IPS-18a (cell line): ENCODE measurements at regions not wholly inside any gene's neighbourhood (a gene's known extent, or its start where the extent isn't known, plus 50 kb on each side); places are given as distances from the start of the nearest gene placed in this dataset.

Experiments
- H3K27ac ChIP-seq: one replicate; pipeline ENCODE4 v1.5.1; 2013; ENCODE audit warnings: low read length
- H3K27me3 ChIP-seq: one replicate; pipeline ENCODE4 v1.6.1; 2013; ENCODE audit warnings: mild to moderate bottlenecking, low read length; ENCODE audit not compliant: control insufficient read depth, insufficient read depth
- H3K36me3 ChIP-seq: one replicate; pipeline ENCODE4 v1.6.1; 2013; ENCODE audit warnings: low read depth, low read length; ENCODE audit not compliant: control insufficient read depth
- H3K4me1 ChIP-seq: one replicate; pipeline ENCODE4 v1.6.1; 2013; ENCODE audit warnings: low read depth, low read length; ENCODE audit not compliant: control insufficient read depth
- H3K4me3 ChIP-seq: one replicate; pipeline ENCODE4 v1.5.1; 2013; ENCODE audit warnings: low read length
- H3K9ac ChIP-seq: one replicate; pipeline ENCODE4 v1.6.1; 2013; ENCODE audit warnings: mild to moderate bottlenecking, low read length, moderate library complexity
- H3K9me3 ChIP-seq: one replicate; pipeline ENCODE4 v1.6.1; 2013; ENCODE audit warnings: low read depth, low read length; ENCODE audit not compliant: control insufficient read depth

GRCh38 chr1:239566074-239566473 is 179.7 kb downstream of the CHRM3 start:
- no peaks in the 10 kb centered on the region for H3K9me3 ChIP-seq
- no peak overlapping the region for H3K9ac ChIP-seq
- H3K4me3 ChIP-seq: no peak overlapping the region
- no peaks in the 10 kb centered on the region for H3K4me1 ChIP-seq
- no peaks in the 10 kb centered on the region for H3K27me3 ChIP-seq
- no peak overlapping the region for H3K27ac ChIP-seq
- no peaks in the 10 kb centered on the region for H3K36me3 ChIP-seq

- Histone ChIP-seq H3K27ac (no peak overlapping the region), H3K4me3 (no peak overlapping the region), H3K27me3 (no peaks in the 10 kb centered on the region), H3K36me3 (no peaks in the 10 kb centered on the region), H3K9ac (no peak overlapping the region), H3K4me1 (no peaks in the 10 kb centered on the region), H3K9me3 (no peaks in the 10 kb centered on the region)
These were observed 184.5 kb downstream of the CHRM3 start for GRCh38 chr1:239570878-239571277.

GRCh38 chr1:239572183-239572582 is 185.8 kb downstream of the CHRM3 start:
- no peaks in the 10 kb centered on the region for H3K9me3 ChIP-seq
- no peaks in the 10 kb centered on the region for H3K4me1 ChIP-seq
- no peaks in the 10 kb centered on the region for H3K27me3 ChIP-seq
- no peak overlapping the region for H3K4me3 ChIP-seq
- H3K36me3 ChIP-seq: no peaks in the 10 kb centered on the region
- H3K27ac ChIP-seq: no peak overlapping the region
- H3K9ac ChIP-seq: no peak overlapping the region

- Histone ChIP-seq H3K4me1 (no peaks in the 10 kb centered on the region), H3K4me3 (no peak overlapping the region), H3K27me3 (no peaks in the 10 kb centered on the region), H3K27ac (no peak overlapping the region), H3K9ac (no peak overlapping the region), H3K36me3 (no peaks in the 10 kb centered on the region), H3K9me3 (no peaks in the 10 kb centered on the region)
These were observed 187.7 kb downstream of the CHRM3 start for GRCh38 chr1:239574112-239574511.

GRCh38 chr1:239575113-239575512 is 188.7 kb downstream of the CHRM3 start:
- Histone ChIP-seq H3K4me3 (no peak overlapping the region), H3K27ac (no peak overlapping the region)

GRCh38 chr1:239583536-239583935 is 197.2 kb downstream of the CHRM3 start:
- H3K9ac ChIP-seq: no peak overlapping the region
- H3K4me3 ChIP-seq: no peak overlapping the region
- no peaks in the 10 kb centered on the region for H3K4me1 ChIP-seq
- H3K27ac ChIP-seq: no peak overlapping the region
- H3K27me3 ChIP-seq: no peaks in the 10 kb centered on the region
- no peaks in the 10 kb centered on the region for H3K36me3 ChIP-seq
- no peaks in the 10 kb centered on the region for H3K9me3 ChIP-seq

More at GRCh38 chr1:239575113-239575512, 188.7 kb downstream of the CHRM3 start:
- Histone ChIP-seq H3K9me3 (no peaks in the 10 kb centered on the region), H3K27me3 (no peaks in the 10 kb centered on the region), H3K9ac (no peak overlapping the region), H3K4me1 (no peaks in the 10 kb centered on the region), H3K36me3 (no peaks in the 10 kb centered on the region)

GRCh38 chr1:239586128-239586527 is 199.8 kb downstream of the CHRM3 start:
- Histone ChIP-seq H3K9me3 (no peaks in the 10 kb centered on the region), H3K27me3 (no peaks in the 10 kb centered on the region), H3K27ac (no peak overlapping the region), H3K36me3 (no peaks in the 10 kb centered on the region), H3K4me1 (no peaks in the 10 kb centered on the region), H3K4me3 (no peak overlapping the region), H3K9ac (no peak overlapping the region)

- Histone ChIP-seq H3K36me3 (no peaks in the 10 kb centered on the region), H3K4me1 (no peaks in the 10 kb centered on the region)
These were observed 200.7 kb downstream of the CHRM3 start for GRCh38 chr1:239587066-239587465.

GRCh38 chr1:239587574-239588369 is 201.4 kb downstream of the CHRM3 start:
- no peaks in the 10 kb centered on the region for H3K9me3 ChIP-seq
- no peak overlapping the region for H3K9ac ChIP-seq
- H3K27me3 ChIP-seq: no peaks in the 10 kb centered on the region
- H3K36me3 ChIP-seq: no peaks in the 10 kb centered on the region
- H3K4me3 ChIP-seq: no peak overlapping the region
- H3K27ac ChIP-seq: no peak overlapping the region
- no peaks in the 10 kb centered on the region for H3K4me1 ChIP-seq

More at GRCh38 chr1:239587066-239587465, 200.7 kb downstream of the CHRM3 start:
- no peaks in the 10 kb centered on the region for H3K27me3 ChIP-seq
- H3K9me3 ChIP-seq: no peaks in the 10 kb centered on the region
- H3K9ac ChIP-seq: no peak overlapping the region
- H3K4me3 ChIP-seq: no peak overlapping the region
- H3K27ac ChIP-seq: no peak overlapping the region

- Histone ChIP-seq H3K4me3 (no peak overlapping the region), H3K9me3 (no peaks in the 10 kb centered on the region), H3K9ac (no peak overlapping the region)
These were observed 204.2 kb downstream of the CHRM3 start for GRCh38 chr1:239590556-239590955.

GRCh38 chr1:239593527-239593926 is 207.2 kb downstream of the CHRM3 start:
- Histone ChIP-seq H3K4me1 (no peaks in the 10 kb centered on the region), H3K9ac (no peak overlapping the region), H3K9me3 (no peaks in the 10 kb centered on the region), H3K4me3 (no peak overlapping the region), H3K36me3 (no peaks in the 10 kb centered on the region), H3K27me3 (no peaks in the 10 kb centered on the region), H3K27ac (no peak overlapping the region)

More at GRCh38 chr1:239590556-239590955, 204.2 kb downstream of the CHRM3 start:
- H3K4me1 ChIP-seq: no peaks in the 10 kb centered on the region
- no peaks in the 10 kb centered on the region for H3K27me3 ChIP-seq
- H3K36me3 ChIP-seq: no peaks in the 10 kb centered on the region
- no peak overlapping the region for H3K27ac ChIP-seq

GRCh38 chr1:239600588-239600987 is 214.2 kb downstream of the CHRM3 start:
- Histone ChIP-seq H3K27me3 (no peaks in the 10 kb centered on the region), H3K4me1 (no peaks in the 10 kb centered on the region), H3K4me3 (no peak overlapping the region), H3K9me3 (no peaks in the 10 kb centered on the region), H3K27ac (no peak overlapping the region), H3K36me3 (no peaks in the 10 kb centered on the region), H3K9ac (no peak overlapping the region)
